MM.1S (cell line): ENCODE measurements at regions not wholly inside any gene's neighbourhood (a gene's known extent, or its start where the extent isn't known, plus 50 kb on each side); places are given as distances from the start of the nearest gene placed in this dataset.

ENCODE experiments used
- EZH2 ChIP-seq: fragments of 300-600 bp; sonication (generic); optimal IDR thresholded peaks from 2 replicates; pipeline ENCODE3; 2017; ENCODE audit warnings: low read depth, mild to moderate bottlenecking, antibody characterized with exemption, low read length, mixed read lengths
- EZH2phosphoT487 ChIP-seq: fragments of 300-600 bp; sonication (generic); IDR thresholded peaks from 2 replicates; pipeline ENCODE4 v1.6.1; 2018; ENCODE audit warnings: antibody characterized with exemption, low read length
- TF ChIP-seq, protein P1 (sequence below): fragments of 300-600 bp; sonication (generic); IDR thresholded peaks from 2 replicates; pipeline ENCODE4 v1.5.1; 2016; ENCODE audit warnings: antibody characterized with exemption, low read length, mixed read lengths

DNA sequence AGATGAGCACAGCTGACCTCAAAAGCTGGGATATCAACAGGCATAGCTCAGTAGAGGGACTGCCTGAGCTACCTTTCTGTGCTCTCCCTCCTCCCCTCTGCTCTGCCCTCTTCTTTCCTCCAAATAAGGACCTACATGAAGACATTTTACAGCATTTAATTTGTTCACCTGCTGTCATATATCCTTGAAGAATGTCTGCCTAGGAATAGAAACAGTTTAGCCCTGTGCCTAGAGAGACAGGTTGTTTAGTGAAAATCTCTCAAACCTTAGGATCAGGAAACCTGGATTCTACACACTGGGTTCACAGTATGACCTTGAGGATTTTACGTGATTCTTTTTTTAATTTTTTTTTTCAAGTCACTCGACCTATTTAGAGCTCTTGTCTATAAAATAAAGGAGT lies 213.0 kb upstream of the SETBP1 start:
- TF ChIP-seq, protein P1, sequence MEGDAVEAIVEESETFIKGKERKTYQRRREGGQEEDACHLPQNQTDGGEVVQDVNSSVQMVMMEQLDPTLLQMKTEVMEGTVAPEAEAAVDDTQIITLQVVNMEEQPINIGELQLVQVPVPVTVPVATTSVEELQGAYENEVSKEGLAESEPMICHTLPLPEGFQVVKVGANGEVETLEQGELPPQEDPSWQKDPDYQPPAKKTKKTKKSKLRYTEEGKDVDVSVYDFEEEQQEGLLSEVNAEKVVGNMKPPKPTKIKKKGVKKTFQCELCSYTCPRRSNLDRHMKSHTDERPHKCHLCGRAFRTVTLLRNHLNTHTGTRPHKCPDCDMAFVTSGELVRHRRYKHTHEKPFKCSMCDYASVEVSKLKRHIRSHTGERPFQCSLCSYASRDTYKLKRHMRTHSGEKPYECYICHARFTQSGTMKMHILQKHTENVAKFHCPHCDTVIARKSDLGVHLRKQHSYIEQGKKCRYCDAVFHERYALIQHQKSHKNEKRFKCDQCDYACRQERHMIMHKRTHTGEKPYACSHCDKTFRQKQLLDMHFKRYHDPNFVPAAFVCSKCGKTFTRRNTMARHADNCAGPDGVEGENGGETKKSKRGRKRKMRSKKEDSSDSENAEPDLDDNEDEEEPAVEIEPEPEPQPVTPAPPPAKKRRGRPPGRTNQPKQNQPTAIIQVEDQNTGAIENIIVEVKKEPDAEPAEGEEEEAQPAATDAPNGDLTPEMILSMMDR, result no peak
- TF ChIP-seq EZH2phosphoT487 (no peak), EZH2 (no peak)
